ENCODE measurements at regions not wholly inside any gene's neighbourhood (a gene's known extent, or its start where the extent isn't known, plus 50 kb on each side); places are given as distances from the start of the nearest gene placed in this dataset.
"Not testable (repeated sequence)": the region's sequence is repeated elsewhere in the genome, so short reads cannot be mapped to it uniquely, and the experiment has no call there.

DNA sequence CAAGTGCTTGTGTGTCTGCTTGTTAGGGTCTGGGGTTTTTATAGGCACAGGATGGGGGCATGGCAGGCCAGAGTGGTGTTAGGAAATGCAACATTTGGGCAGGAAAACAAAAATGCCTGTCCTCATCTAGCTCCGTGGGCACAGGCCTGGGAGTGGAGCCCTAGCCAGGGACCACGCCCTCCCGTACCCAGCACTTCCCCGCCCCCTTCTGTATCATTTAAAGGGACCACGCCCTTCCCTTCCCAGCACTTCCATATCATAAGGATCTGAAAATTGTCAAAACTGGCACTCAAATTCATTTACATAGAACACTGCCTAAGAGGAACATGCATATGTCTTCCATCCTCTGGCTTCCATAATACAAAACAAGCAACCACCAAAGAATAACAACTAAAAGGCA lies 185.8 kb downstream of the B3GLCT start:
- H3K4me3 ChIP-seq (ENCODE audit: low read depth, low read length): no peak overlapping the region
- DNase-seq (ENCODE audit: low read depth): no peak
- TF ChIP-seq, protein P1, sequence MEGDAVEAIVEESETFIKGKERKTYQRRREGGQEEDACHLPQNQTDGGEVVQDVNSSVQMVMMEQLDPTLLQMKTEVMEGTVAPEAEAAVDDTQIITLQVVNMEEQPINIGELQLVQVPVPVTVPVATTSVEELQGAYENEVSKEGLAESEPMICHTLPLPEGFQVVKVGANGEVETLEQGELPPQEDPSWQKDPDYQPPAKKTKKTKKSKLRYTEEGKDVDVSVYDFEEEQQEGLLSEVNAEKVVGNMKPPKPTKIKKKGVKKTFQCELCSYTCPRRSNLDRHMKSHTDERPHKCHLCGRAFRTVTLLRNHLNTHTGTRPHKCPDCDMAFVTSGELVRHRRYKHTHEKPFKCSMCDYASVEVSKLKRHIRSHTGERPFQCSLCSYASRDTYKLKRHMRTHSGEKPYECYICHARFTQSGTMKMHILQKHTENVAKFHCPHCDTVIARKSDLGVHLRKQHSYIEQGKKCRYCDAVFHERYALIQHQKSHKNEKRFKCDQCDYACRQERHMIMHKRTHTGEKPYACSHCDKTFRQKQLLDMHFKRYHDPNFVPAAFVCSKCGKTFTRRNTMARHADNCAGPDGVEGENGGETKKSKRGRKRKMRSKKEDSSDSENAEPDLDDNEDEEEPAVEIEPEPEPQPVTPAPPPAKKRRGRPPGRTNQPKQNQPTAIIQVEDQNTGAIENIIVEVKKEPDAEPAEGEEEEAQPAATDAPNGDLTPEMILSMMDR (IDR thresholded peaks at IDR 0.05; ENCODE audit: insufficient read depth, low read depth, low read length, missing control alignments): no peak

DNA sequence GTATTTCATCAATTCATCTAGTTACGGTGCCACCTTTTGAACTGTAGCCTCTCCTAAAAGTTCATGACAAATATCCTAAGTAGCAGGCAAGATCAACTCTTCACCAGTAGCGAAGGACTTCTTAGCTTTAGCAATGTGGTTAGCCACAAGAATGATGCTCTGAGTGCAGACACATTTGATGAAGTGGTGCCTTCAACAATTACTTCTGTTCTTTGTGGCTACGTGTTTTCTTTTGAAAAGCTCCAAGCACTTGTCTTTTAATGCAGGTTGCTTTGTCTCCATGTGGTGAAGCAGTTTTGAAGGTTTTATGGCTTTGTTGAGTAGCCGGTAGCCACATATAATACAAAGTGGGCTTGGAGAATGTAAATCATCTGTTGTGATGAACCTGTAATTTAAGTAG lies 194.7 kb downstream of the B3GLCT start:
- no peak overlapping the region for H3K4me3 ChIP-seq (ENCODE audit: low read depth, low read length)
- TF ChIP-seq, protein P1 (IDR thresholded peaks at IDR 0.05; ENCODE audit: insufficient read depth, low read depth, low read length, missing control alignments): no peak
- DNase-seq (ENCODE audit: low read depth): no peak

DNA sequence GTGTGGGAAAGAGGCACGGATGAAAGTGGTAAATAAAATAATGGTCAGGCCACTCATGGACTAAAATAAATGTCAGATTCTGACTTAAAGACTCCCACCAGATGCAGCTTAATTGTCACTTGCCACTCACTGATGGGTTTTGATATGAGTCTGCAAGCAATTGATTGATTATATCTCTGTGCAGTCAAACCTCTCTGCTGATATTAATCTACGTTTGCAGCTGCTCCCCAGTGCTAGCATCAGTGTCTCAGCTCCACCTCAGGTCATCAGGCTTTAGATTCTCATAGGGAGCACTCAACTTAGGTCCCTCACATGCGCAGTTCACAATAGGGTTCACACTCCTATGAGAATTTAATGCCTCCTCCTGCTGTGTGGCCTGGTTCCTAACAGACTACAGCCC lies 195.3 kb downstream of the B3GLCT start:
- no peak overlapping the region for H3K4me3 ChIP-seq (ENCODE audit: low read depth, low read length)
- no peak for DNase-seq (ENCODE audit: low read depth)
- TF ChIP-seq, protein P1 (IDR thresholded peaks at IDR 0.05; ENCODE audit: insufficient read depth, low read depth, low read length, missing control alignments): no peak

DNA sequence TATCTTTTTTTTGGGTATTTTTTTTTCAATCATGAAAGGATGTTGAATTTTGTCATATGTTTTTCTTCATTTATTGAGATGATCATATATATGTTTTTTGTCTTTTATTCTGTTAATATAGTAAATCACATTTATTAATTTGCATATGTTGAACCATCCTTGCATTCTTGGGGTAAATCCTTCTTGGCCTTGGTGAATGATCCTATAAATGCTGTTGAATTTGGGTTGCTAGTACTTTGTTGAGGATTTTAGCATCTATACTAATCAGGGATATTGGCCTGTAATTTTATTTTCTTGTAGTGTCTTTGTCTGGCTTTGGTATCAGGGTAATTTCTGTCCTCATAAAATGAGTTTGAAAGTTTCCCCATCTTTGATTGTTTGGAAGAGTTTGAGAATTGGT lies 199.9 kb downstream of the B3GLCT start:
- TF ChIP-seq, protein P1 (IDR thresholded peaks at IDR 0.05; ENCODE audit: insufficient read depth, low read depth, low read length, missing control alignments): no peak
- H3K4me3 ChIP-seq (ENCODE audit: low read depth, low read length): no peak overlapping the region
- DNase-seq (ENCODE audit: low read depth): no peak

DNA sequence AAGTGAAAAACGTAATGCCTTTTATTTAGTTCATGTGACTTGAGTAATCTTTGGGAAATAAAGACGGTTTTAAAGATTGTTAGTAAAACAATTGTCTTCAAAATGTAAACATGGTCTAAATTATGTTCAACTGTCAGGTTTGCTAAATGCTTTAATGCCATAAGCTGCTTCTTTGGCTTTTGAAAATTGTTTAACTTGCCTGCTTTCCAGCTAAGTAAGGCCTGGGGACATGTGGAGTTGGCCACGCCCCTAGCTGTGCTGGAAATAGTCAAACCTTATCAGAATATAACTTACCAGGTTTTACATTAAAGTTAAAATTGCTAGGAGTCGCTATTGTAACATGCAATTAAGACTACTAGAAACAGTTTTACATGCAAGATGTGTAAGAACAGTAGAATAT lies 203.9 kb downstream of the B3GLCT start:
- not testable (repeated sequence) for DNase-seq (ENCODE audit: low read depth); H3K4me3 ChIP-seq (ENCODE audit: low read depth, low read length)

DNA sequence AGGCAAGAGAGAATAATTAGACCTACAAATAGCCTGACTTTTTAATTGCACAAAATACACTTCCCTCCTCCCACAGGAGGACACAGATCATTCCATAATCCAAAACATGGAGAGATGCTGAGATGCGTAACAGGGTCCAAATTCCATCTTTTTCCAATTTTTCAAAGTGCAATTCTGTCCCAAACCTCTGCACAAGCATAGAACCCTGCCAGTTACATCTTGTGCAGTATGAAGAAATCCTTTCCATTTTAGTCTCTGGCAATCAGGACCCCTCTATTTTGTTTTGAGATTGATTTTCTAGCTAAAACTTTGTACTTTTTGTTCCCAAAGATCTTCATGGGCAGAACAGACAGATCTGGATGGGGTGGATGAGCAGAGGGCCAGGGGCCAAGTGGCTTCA lies 209.2 kb downstream of the B3GLCT start:
- no peak overlapping the region for H3K4me3 ChIP-seq (ENCODE audit: low read depth, low read length)
- TF ChIP-seq, protein P1 (IDR thresholded peaks at IDR 0.05; ENCODE audit: insufficient read depth, low read depth, low read length, missing control alignments): no peak
- DNase-seq (ENCODE audit: low read depth): no peak

DNA sequence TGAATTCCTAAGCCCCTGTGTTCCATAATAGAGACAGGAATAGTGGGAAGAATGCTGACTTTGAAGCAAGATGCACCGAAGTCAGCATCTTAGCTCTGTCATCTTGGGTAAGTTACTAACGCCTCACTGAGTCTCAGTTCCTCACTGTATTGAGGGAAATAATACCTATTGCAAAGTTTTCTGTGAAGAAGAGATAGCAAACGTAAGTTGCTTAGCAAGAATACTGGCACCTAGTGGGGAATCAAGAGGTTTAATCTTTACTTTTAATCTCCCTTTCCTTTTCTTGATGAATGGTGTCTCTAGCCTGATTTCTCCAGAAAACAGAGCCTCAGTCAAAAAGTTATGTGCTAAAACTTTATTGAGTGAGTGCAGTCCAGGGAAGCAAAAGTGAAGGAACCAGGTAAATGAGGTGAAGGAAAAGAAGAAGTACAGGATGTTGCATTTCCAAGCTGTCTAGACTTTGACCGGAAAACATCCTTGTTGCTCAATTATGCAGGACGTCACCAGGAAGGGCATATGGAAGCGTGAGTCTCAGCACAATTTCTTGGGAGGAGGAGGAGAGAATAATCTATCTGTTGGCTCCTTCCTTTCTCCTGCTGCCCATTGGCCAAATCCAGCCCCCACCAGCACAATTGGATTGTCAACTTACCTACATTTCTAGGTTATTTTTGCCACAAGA lies 210.0 kb downstream of the B3GLCT start:
- no peak overlapping the region for H3K4me3 ChIP-seq (ENCODE audit: low read depth, low read length)
- DNase-seq (ENCODE audit: low read depth): no peak
- TF ChIP-seq, protein P1 (IDR thresholded peaks at IDR 0.05; ENCODE audit: insufficient read depth, low read depth, low read length, missing control alignments): no peak

Data from GM12865 (cell line).